ENCODE measurements at regions not wholly inside any gene's neighbourhood (a gene's known extent, or its start where the extent isn't known, plus 50 kb on each side); places are given as distances from the start of the nearest gene placed in this dataset.

- Histone ChIP-seq H3K4me1 (no peaks in the 10 kb centered on the region), H3K36me3 (no peaks in the 10 kb centered on the region), H3K27ac (no peak overlapping the region), H3K4me3 (no peak overlapping the region), H3K9me3 (no peaks in the 10 kb centered on the region), H3K27me3 (no peaks in the 10 kb centered on the region)
- DNase-seq (no peak), ATAC-seq (no peak)
- no peak for TF ChIP-seq CTCF (IDR thresholded peaks at IDR 0.05)
- intact Hi-C loops (cut with DNase I) = no loop called here
These were observed 620.2 kb downstream of the QKI start for GRCh38 chr6:164034602-164035140.

- Histone ChIP-seq H3K27ac (no peak overlapping the region), H3K4me3 (no peak overlapping the region), H3K4me1 (no peaks in the 10 kb centered on the region), H3K27me3 (no peaks in the 10 kb centered on the region), H3K9me3 (no peaks in the 10 kb centered on the region), H3K36me3 (no peaks in the 10 kb centered on the region)
- ATAC-seq = no peak
- intact Hi-C loops (cut with DNase I) = no loop called here
- TF ChIP-seq CTCF (IDR thresholded peaks at IDR 0.05) = no peak
- no peak for DNase-seq
These were observed 610.7 kb downstream of the QKI start for GRCh38 chr6:164025180-164025579.

- DNase-seq (no peak), ATAC-seq (no peak)
- intact Hi-C loops (cut with DNase I) = no loop called here
- no peaks in the 10 kb centered on the region for H3K27me3 ChIP-seq
- no peak for TF ChIP-seq CTCF (IDR thresholded peaks at IDR 0.05)
- no peaks in the 10 kb centered on the region for H3K36me3 ChIP-seq
- H3K27ac ChIP-seq = no peak overlapping the region
- H3K4me1 ChIP-seq = no peaks in the 10 kb centered on the region
- no peaks in the 10 kb centered on the region for H3K9me3 ChIP-seq
- H3K4me3 ChIP-seq = no peak overlapping the region
These were observed 609.0 kb downstream of the QKI start for GRCh38 chr6:164023535-164023934.

- no peak for ATAC-seq
- TF ChIP-seq CTCF (IDR thresholded peaks at IDR 0.05) = no peak
- H3K4me3 ChIP-seq = no peak overlapping the region
- intact Hi-C loops (cut with DNase I) = no loop called here
- H3K36me3 ChIP-seq = no peaks in the 10 kb centered on the region
- no peak for DNase-seq
- H3K27ac ChIP-seq = no peak overlapping the region
- no peaks in the 10 kb centered on the region for H3K4me1 ChIP-seq
- no peaks in the 10 kb centered on the region for H3K9me3 ChIP-seq
- no peaks in the 10 kb centered on the region for H3K27me3 ChIP-seq
These were observed 608.1 kb downstream of the QKI start for GRCh38 chr6:164022632-164023031.

- ATAC-seq = no peak
- TF ChIP-seq CTCF (IDR thresholded peaks at IDR 0.05) = no peak
These were observed 607.2 kb downstream of the QKI start for GRCh38 chr6:164021589-164022250.

More at GRCh38 chr6:164021589-164022250, 607.2 kb downstream of the QKI start:
- H3K4me3 ChIP-seq = no peak overlapping the region
- intact Hi-C loops (cut with DNase I) = no loop called here
- no peaks in the 10 kb centered on the region for H3K4me1 ChIP-seq
- DNase-seq = no peak
- H3K27me3 ChIP-seq = no peaks in the 10 kb centered on the region
- H3K9me3 ChIP-seq = no peaks in the 10 kb centered on the region
- H3K27ac ChIP-seq = no peak overlapping the region
- H3K36me3 ChIP-seq = no peaks in the 10 kb centered on the region
